WERI-Rb-1 (cell line): ENCODE measurements at regions not wholly inside any gene's neighbourhood (a gene's known extent, or its start where the extent isn't known, plus 50 kb on each side); places are given as distances from the start of the nearest gene placed in this dataset.

Experiments used
- DNase-seq: peaks from one replicate; pipeline ENCODE4 v3.0.0-alpha.2; 2020
- H3K27ac ChIP-seq: fragments of 250-450 bp; sonication (Bioruptor Pico); 2 replicates; pipeline ENCODE4 v1.5.1; 2020; ENCODE audit warnings: mild to moderate bottlenecking, moderate library complexity
- H3K27me3 ChIP-seq: fragments of 250-450 bp; sonication (Bioruptor Pico); 2 replicates; pipeline ENCODE4 v1.5.1; 2021; ENCODE audit warnings: mild to moderate bottlenecking, low read depth, moderate library complexity; ENCODE audit not compliant: insufficient read depth, severe bottlenecking
- H3K36me3 ChIP-seq: fragments of 250-450 bp; sonication (Bioruptor Pico); 2 replicates; pipeline ENCODE4 v1.5.1; 2020; ENCODE audit warnings: mild to moderate bottlenecking, moderate library complexity
- H3K4me3 ChIP-seq: 2 replicates; pipeline ENCODE4 v1.5.1; 2011; ENCODE audit warnings: low read depth, mild to moderate bottlenecking, control low read depth, low read length
- H3K9me3 ChIP-seq: fragments of 250-450 bp; sonication (Bioruptor Pico); 2 replicates; pipeline ENCODE4 v1.5.1; 2021; ENCODE audit warnings: mild to moderate bottlenecking, moderate library complexity; ENCODE audit not compliant: severe bottlenecking
- CTCF ChIP-seq: IDR thresholded peaks from 2 replicates; pipeline ENCODE4 v1.5.1; 2011; ENCODE audit warnings: low read depth, mild to moderate bottlenecking, control low read depth, inconsistent platforms, low read length

- Histone ChIP-seq H3K36me3 (no peaks in the 10 kb centered on the region), H3K27me3 (no peaks in the 10 kb centered on the region), H3K9me3 (no peaks in the 10 kb centered on the region), H3K27ac (no peak overlapping the region), H3K4me3 (no peak overlapping the region)
- DNase-seq, result no peak
- no peak for TF ChIP-seq CTCF
Observed at GRCh38 chr19:30694156-30694755, 322.1 kb downstream of the ZNF536 start.

- Histone ChIP-seq H3K4me3 (peak overlapping the region; percentile 43), H3K9me3 (no peaks in the 10 kb centered on the region), H3K27ac (peak overlapping the region; percentile 61), H3K36me3 (no peaks in the 10 kb centered on the region), H3K27me3 (no peaks in the 10 kb centered on the region)
- no peak for TF ChIP-seq CTCF
- DNase-seq, result peak; percentile 71
Observed at GRCh38 chr19:30692879-30693503, 320.8 kb downstream of the ZNF536 start.

- Histone ChIP-seq H3K4me3 (peak overlapping the region; percentile 43), H3K27me3 (no peaks in the 10 kb centered on the region), H3K9me3 (no peaks in the 10 kb centered on the region), H3K27ac (peak overlapping the region; percentile 61), H3K36me3 (no peaks in the 10 kb centered on the region)
- DNase-seq, result peak; percentile 55
- TF ChIP-seq CTCF, result no peak
Observed at GRCh38 chr19:30692181-30692811, 320.1 kb downstream of the ZNF536 start.

GRCh38 chr19:30691819-30692166 lies 319.6 kb downstream of the ZNF536 start:
- TF ChIP-seq CTCF, result no peak
- Histone ChIP-seq H3K9me3 (no peaks in the 10 kb centered on the region), H3K27me3 (no peaks in the 10 kb centered on the region), H3K36me3 (no peaks in the 10 kb centered on the region), H3K27ac (peak overlapping the region; percentile 61), H3K4me3 (peak overlapping the region; percentile 43)
- DNase-seq, result no peak

- H3K36me3 ChIP-seq, result no peaks in the 10 kb centered on the region
- H3K27ac ChIP-seq, result peak overlapping the region; percentile 61
- DNase-seq, result peak; percentile 37
- peak overlapping the region; percentile 43 for H3K4me3 ChIP-seq
- TF ChIP-seq CTCF, result no peak
- H3K27me3 ChIP-seq, result no peaks in the 10 kb centered on the region
- H3K9me3 ChIP-seq, result no peaks in the 10 kb centered on the region
Observed at GRCh38 chr19:30690935-30691818, 319.0 kb downstream of the ZNF536 start.
